ENCODE measurements at regions not wholly inside any gene's neighbourhood (a gene's known extent, or its start where the extent isn't known, plus 50 kb on each side); places are given as distances from the start of the nearest gene placed in this dataset.

- TF ChIP-seq CTCF (IDR thresholded peaks at IDR 0.05) (no peak), POLR2A (IDR thresholded peaks at IDR 0.05) (no peak), EP300 (IDR thresholded peaks at IDR 0.05) (no peak)
These were observed 131.9 kb upstream of the FNDC3A start for GRCh38 chr13:48843630-48844380.

Data from ovary (tissue), 3 donors.